VCaP (cell line): ENCODE measurements at regions not wholly inside any gene's neighbourhood (a gene's known extent, or its start where the extent isn't known, plus 50 kb on each side); places are given as distances from the start of the nearest gene placed in this dataset.

Experiments
- H3K27ac ChIP-seq: fragments of 450-650 bp; 2 replicates; pipeline ENCODE4 v1.5.1; 2017
- TF ChIP-seq, protein P1 (sequence below): fragments of 450-650 bp; conservative IDR thresholded peaks from 2 replicates; pipeline ENCODE4 v1.5.1; 2017; ENCODE audit warnings: mild to moderate bottlenecking, moderate library complexity

DNA sequence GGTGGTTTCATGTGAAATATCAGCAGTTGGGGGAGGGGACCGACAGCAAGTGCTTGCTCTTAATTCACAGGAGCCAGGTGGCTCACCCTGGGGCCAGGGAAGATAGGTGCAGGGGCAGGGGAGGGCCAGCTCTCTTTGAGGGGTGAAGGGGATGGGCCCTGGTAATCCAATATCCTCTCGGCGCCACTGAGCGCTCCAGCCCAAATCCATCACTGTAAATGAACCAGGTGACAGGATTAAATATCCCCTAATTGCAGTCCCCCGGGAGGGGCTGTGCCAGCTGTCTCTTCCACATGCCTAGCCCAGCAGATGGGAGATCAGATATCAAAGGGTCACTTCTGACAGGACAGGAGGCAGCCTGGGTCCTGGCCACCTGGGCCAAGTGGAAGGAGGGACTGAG is 531.8 kb upstream of the CADM1 start:
- H3K27ac ChIP-seq, result no peak overlapping the region
- TF ChIP-seq, protein P1, sequence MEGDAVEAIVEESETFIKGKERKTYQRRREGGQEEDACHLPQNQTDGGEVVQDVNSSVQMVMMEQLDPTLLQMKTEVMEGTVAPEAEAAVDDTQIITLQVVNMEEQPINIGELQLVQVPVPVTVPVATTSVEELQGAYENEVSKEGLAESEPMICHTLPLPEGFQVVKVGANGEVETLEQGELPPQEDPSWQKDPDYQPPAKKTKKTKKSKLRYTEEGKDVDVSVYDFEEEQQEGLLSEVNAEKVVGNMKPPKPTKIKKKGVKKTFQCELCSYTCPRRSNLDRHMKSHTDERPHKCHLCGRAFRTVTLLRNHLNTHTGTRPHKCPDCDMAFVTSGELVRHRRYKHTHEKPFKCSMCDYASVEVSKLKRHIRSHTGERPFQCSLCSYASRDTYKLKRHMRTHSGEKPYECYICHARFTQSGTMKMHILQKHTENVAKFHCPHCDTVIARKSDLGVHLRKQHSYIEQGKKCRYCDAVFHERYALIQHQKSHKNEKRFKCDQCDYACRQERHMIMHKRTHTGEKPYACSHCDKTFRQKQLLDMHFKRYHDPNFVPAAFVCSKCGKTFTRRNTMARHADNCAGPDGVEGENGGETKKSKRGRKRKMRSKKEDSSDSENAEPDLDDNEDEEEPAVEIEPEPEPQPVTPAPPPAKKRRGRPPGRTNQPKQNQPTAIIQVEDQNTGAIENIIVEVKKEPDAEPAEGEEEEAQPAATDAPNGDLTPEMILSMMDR, result no peak

DNA sequence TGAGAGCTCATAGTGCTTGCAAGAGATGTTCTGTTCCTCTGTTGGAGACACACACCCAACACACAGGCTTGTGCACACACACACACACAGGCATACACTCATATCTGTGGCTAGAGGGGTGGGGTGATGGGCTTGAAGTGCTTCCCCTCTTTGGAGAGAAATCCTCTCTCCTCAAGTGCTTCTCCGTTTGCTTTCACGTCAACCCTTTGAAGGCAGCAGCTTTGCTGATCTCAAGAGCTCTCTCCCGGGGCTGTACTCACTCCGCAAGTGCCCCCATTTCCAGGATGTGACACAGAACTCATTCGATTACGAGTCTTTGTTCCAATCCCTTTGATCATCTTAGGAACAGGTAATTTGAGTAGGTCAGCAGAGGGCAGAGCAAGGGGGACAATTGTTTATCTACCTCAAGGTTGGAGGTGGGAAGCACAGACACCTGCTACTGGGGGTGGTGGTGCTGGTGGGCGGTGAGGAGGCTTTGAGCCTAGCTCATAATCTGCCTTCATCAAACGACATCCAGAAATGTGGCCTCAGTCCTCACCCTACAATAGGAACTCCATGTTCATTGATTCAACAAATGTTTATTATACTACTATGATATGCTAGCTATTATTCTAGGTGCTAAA is 529.8 kb upstream of the CADM1 start:
- no peak overlapping the region for H3K27ac ChIP-seq
- TF ChIP-seq, protein P1, result no peak

DNA sequence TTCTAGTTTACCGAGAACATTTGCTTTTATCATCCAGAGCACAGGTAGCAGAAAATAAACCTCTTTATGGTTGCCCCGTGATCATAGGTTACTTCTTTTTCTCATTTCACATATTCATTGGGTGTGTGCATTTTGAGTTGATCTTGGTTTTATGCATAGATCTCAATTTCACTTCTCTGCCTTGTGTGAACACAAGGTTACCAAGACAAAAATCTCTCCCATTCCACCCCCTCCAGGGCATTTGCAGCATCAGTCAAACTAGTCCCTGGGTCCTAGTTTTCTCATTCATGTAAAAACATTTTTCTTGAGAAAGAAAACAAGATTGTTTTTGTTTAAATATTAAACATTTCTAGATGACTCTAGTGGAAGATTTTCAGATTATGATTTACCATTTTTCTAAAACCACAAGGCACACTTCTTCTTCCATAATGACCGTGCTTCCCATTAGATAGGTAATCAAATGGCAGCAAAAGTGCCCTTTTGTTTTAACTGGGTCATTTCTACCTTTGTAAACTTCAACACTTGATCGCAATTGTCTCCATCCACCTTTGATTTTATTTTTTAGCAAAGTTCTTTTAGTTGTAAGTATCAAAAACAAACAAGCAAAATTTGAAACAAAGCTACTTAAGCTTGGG is 526.6 kb upstream of the CADM1 start:
- H3K27ac ChIP-seq, result no peak overlapping the region
- TF ChIP-seq, protein P1, result no peak

DNA sequence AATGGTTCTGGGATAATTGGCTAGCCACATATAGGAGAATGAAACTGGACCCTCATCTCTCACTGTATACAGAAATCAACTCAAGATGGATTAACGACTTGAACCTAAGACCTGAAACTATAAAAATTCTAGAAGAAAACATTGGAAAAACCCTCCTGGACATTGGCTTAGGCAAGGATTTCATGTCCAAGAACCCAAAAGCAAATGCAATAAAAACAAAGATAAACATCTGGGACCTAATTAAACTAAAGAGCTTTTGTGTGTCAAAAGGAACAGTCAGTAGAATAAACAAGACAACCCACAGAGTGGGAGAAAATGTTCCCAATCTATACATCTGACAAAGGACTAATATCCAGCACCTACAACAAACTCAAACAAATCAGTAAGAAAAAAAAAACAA is 524.3 kb upstream of the CADM1 start:
- peak overlapping the region; percentile 64 for H3K27ac ChIP-seq

DNA sequence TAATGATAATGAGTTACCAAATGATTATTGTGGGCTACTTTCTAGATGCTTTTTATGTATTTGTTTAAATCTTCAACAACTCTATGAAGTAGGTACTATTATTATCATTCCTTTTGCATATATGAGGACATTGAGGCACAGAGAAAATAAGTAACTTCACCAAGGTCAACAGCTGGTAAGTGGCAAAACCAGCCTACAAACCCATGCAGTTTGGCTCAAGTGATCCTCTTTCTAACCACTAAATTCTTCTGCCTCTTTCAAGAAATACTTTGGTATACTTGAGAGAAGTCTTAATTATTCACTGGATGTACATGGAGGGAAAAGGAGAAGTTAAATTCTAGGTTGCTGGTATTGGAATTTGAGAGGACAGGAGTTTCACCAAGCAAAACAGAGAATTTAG is 495.2 kb upstream of the CADM1 start:
- TF ChIP-seq, protein P1, result no peak
- no peak overlapping the region for H3K27ac ChIP-seq

DNA sequence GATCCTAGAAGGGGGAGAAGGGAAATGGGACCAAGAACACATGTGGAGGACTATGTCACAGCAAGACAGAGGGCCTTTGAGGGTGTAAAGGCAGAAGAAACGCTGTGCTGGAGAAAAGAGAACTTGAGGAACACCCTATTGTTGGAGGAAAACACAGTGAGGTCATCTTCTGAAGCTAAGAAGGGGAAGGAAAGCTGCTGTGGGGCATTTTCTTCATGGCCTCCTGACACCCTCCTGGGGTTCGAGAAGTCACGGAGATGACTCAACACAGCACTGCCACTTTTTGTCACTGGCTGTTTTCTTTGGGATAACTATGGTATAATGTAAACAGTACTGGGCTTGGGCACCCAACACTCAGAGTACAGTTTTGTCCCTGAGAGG is 492.6 kb upstream of the CADM1 start:
- H3K27ac ChIP-seq, result no peak overlapping the region
- TF ChIP-seq, protein P1, result no peak

DNA sequence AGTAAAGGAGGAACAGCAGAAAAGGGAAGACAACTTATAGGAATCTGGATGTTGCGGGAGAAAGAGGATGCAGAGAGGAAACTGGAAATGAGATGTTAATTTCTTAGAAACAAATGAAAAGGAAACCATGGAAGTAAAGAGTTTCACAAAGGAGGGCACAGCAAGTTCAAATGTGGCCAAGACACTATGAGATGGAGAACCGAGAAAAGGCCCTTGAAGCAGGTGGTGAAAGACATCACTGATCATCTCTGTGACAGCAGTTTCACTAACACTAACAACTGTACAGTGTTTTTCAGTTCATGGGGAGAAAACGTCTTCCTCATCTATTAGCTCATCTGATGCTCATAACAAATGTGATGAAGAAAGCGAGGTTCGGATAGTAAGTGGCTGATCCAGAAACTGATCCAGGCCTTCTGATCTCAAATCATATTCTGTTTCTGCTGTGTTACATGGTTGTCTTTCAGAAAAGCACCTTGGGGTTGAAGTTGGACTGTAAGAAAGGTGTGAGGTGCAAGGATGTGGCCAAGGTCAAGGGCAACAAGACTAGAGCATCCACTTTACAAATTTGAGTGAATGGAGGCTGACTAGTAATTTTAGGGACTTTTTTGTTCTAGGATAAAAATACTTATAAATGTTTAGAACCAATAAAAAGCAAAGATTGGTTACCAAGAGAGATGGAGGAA is 492.1 kb upstream of the CADM1 start:
- H3K27ac ChIP-seq, result no peak overlapping the region
- TF ChIP-seq, protein P1, result no peak

DNA sequence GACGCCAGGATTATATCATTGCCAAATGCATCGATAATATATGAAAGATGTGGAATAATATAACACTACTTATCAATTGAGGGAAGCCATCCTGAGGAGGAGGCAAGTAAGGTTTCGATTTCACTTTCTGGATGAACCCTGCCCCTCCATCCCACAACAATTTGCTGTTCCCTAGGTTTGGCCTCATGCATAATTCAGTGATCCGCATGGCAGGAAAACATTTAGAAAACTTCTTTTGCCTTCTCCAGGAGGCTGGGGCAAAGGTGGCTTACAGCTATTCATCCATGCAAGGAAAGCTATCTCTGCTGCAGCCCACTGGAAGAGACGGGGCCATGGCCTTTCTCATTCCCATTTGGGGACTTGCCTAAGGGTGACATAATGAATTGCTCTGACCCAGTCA is 489.4 kb upstream of the CADM1 start:
- TF ChIP-seq, protein P1, result no peak
- H3K27ac ChIP-seq, result no peak overlapping the region
